ENCODE measurements at regions not wholly inside any gene's neighbourhood (a gene's known extent, or its start where the extent isn't known, plus 50 kb on each side); places are given as distances from the start of the nearest gene placed in this dataset.

DNA sequence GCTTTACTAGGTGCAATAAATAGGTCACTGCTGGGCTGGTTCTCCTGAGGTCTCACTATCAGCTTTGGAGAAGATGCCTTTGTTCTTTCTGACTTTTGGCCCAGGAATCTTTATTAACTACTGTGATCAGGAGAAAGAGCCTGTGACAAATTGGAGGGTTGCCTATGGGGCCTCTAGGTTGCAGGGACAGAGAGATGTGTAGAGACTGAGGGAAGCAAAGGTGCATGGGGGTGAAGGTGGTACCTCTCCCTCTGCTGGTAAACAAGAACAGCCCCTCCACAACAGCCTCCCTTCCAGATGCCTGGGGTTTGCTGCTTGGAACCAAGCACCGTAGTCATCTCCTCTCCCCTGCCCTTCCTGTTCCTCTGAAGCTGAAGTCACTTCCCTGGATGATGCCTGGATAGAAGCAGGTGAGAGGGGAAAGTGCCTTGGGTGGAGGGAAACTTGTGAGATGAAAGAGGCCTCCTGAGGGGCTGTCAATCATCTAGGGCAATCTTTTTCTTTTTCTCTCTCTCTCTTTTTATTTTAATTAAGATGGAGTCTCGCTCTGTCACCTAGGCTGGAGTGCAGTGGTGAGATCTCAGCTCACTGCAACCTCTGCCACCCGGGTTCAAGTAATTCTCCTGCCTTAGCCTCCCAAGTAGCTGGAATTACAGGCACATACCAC lies 57.4 kb upstream of the DUSP22 start:
- TF ChIP-seq, protein P1, sequence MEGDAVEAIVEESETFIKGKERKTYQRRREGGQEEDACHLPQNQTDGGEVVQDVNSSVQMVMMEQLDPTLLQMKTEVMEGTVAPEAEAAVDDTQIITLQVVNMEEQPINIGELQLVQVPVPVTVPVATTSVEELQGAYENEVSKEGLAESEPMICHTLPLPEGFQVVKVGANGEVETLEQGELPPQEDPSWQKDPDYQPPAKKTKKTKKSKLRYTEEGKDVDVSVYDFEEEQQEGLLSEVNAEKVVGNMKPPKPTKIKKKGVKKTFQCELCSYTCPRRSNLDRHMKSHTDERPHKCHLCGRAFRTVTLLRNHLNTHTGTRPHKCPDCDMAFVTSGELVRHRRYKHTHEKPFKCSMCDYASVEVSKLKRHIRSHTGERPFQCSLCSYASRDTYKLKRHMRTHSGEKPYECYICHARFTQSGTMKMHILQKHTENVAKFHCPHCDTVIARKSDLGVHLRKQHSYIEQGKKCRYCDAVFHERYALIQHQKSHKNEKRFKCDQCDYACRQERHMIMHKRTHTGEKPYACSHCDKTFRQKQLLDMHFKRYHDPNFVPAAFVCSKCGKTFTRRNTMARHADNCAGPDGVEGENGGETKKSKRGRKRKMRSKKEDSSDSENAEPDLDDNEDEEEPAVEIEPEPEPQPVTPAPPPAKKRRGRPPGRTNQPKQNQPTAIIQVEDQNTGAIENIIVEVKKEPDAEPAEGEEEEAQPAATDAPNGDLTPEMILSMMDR (IDR thresholded peaks at IDR 0.05; ENCODE audit: extremely low read depth, missing control alignments): no peak
- DNase-seq (ENCODE audit: low spot score): no peak

DNA sequence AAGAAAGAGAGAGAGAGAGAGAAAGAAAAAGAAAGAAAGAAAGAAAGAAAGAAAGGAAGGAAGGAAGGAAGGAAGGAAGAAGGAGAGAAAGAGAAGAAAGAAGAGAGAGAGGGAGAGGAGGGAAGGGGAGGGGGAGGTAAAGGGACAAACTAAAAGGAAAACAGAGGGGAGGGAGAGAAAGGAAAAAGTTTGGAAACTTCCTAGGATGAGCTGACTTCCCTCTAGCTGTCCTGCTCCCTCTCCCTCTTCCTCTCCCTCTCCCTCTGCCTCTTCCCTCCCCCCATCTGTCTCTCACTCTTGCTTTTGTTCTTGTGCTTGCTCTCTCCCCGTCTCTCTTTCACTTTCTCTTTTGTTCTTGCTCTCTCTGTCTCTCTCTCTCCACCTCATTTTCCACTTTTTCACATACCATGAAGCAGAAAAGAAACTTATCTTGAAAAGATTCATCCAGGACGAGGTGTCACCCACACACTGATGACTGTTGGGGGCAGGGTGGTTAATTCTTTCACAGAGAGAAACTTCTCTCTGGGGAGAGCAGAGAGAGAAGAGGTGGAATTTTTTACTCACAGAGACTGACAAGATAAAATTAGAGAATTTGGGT lies 56.4 kb upstream of the DUSP22 start:
- TF ChIP-seq, protein P1 (IDR thresholded peaks at IDR 0.05; ENCODE audit: extremely low read depth, missing control alignments): no peak
- no peak for DNase-seq (ENCODE audit: low spot score)

DNA sequence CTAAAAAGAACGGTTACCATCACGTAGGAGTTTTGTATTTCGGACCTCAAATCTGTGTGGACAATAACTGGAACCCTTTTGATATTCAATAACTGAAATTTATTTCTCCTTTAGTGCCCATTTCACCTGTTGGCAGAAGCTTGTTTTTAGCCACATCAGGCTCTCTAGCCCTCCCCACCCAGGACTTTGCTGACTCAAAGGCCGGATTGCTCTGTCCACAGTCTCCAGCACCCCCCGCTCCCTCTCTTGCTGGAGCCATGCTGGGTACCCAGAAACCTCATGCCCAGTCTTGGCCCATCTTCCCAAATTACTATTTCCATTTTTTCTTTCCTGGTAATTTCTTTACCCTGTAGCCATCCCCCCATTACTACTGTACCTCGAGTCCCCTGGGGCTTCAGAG lies 55.8 kb upstream of the DUSP22 start:
- TF ChIP-seq, protein P1 (IDR thresholded peaks at IDR 0.05; ENCODE audit: extremely low read depth, missing control alignments): no peak
- DNase-seq (ENCODE audit: low spot score): no peak

DNA sequence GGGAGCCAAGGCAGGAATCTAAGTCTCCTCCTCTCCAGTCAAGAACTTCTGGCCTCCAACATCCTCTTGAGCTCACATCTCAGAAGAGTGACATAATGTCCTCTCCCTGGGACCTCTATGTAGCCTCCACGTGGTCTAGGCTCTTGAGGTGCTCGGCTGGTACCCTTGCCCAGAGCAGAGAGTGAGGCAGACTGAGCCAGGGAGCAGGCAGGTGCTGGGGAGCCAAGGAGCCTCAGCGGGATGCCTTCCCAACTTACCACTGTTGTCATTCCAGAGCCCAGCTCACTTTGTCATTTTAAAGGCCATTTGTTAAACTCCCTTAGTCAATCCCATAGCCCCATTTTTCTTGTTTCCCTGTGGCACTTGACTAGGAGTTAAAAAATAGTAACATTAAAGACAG lies 52.1 kb upstream of the DUSP22 start:
- no peak for DNase-seq (ENCODE audit: low spot score)
- TF ChIP-seq, protein P1 (IDR thresholded peaks at IDR 0.05; ENCODE audit: extremely low read depth, missing control alignments): no peak

DNA sequence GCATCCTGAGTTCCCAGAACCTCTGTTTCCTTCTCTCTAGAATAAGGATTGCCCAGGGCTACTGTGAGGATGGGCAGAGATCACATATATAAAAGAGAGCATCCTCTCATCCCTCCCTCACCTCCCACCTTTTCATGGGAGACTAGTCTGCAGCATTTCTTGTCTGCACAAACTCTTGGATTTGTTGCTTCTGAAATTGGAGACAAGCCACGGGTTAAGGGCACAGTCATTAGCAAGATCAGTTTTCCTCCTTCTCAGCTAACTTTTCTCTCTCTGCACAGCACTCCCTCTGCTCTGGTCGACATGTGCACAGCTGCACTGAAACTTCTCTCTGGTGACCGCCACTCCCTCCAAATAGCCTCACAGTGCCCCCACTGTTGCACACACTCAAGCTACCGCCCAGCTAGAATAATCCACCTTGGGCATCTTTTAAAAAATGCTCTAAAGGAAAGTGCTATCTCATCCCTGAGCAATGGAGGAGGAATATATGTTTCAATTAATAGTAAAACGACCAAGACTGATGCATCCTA lies 50.9 kb upstream of the DUSP22 start:
- no peak for DNase-seq (ENCODE audit: low spot score)

More for the DNA sequence above, 50.9 kb upstream of the DUSP22 start:
- TF ChIP-seq, protein P1 (IDR thresholded peaks at IDR 0.05; ENCODE audit: extremely low read depth, missing control alignments): no peak
